Mucosa of descending colon (tissue), 3 donors: ENCODE measurements at regions not wholly inside any gene's neighbourhood (a gene's known extent, or its start where the extent isn't known, plus 50 kb on each side); places are given as distances from the start of the nearest gene placed in this dataset.

Source experiments
- ATAC-seq: fragments of 200-7000 bp; cut with Tn5 transposase; one replicate; pipeline ENCODE4 v1.9.1; 2020; ENCODE audit warnings: mild to moderate bottlenecking, moderate library complexity
- DNase-seq, 3 donors: peaks; one replicate each; pipeline ENCODE4 v3.0.0-alpha.2; 2020
- H3K36me3 ChIP-seq: fragments of 200-600 bp; one replicate; pipeline ENCODE4 v1.8.0; 2021; ENCODE audit warnings: low read depth, mild to moderate bottlenecking
- H3K4me1 ChIP-seq: fragments of 200-600 bp; one replicate; pipeline ENCODE4 v1.8.0; 2021; ENCODE audit warnings: low read depth, mild to moderate bottlenecking
- H3K4me3 ChIP-seq: fragments of 200-600 bp; one replicate; pipeline ENCODE4 v1.8.0; 2021; ENCODE audit warnings: mild to moderate bottlenecking
- H3K9me3 ChIP-seq: fragments of 200-600 bp; one replicate; pipeline ENCODE4 v1.8.0; 2021; ENCODE audit warnings: mild to moderate bottlenecking
- intact Hi-C, 2 donors: fragments of 100-400 bp; cut with DNase I in 1 of 2; cut with micrococcal nuclease in 1 of 2; formaldehyde crosslinking; loops; one replicate each; pipeline versions ENCODE4 v1.11.0 to v1.11.1; 2022; cut with DNase I, micrococcal nuclease
- TF ChIP-seq, protein P1 (sequence below): fragments of 200-600 bp; IDR thresholded peaks from one replicate; pipeline ENCODE4 v1.8.0; 2022; ENCODE audit warnings: antibody characterized with exemption, mild to moderate bottlenecking
- donor health status: DM: no; HTN: no; CAD: no; lungs with moderate emphysema.
- donor health status: DM: no; HTN: no; CAD: no.
- donor health status: DM: no; HTN: yes; CAD: no.

DNA sequence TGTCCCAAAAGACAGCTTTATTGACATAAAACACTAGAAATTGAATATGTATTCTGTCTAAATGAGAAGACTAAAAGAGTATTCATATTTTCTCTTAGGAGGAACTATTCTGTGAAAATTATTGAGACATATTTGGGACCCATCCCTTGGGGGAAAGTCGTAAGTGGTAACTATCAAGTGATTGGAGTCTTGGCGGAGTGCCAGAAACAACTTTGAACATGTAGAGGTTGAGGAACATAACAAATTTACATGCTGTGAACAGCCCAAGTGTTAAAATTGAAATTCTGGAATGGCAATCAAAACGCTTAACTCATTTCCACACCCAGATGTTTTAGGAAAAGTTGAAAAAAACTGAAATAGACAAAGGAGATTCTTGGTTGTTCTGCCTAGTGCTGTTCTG, 1034.6 kb downstream of the NSUN3 start:
- DNase-seq (peak in 1 of 3 donors; percentile 5), ATAC-seq (no peak)
- no peaks in the 10 kb centered on the region for H3K36me3 ChIP-seq
- TF ChIP-seq, protein P1, sequence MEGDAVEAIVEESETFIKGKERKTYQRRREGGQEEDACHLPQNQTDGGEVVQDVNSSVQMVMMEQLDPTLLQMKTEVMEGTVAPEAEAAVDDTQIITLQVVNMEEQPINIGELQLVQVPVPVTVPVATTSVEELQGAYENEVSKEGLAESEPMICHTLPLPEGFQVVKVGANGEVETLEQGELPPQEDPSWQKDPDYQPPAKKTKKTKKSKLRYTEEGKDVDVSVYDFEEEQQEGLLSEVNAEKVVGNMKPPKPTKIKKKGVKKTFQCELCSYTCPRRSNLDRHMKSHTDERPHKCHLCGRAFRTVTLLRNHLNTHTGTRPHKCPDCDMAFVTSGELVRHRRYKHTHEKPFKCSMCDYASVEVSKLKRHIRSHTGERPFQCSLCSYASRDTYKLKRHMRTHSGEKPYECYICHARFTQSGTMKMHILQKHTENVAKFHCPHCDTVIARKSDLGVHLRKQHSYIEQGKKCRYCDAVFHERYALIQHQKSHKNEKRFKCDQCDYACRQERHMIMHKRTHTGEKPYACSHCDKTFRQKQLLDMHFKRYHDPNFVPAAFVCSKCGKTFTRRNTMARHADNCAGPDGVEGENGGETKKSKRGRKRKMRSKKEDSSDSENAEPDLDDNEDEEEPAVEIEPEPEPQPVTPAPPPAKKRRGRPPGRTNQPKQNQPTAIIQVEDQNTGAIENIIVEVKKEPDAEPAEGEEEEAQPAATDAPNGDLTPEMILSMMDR = no peak
- H3K9me3 ChIP-seq = no peaks in the 10 kb centered on the region
- H3K4me1 ChIP-seq = no peaks in the 10 kb centered on the region
- H3K4me3 ChIP-seq = no peak overlapping the region
- intact Hi-C loops = no loop called here

DNA sequence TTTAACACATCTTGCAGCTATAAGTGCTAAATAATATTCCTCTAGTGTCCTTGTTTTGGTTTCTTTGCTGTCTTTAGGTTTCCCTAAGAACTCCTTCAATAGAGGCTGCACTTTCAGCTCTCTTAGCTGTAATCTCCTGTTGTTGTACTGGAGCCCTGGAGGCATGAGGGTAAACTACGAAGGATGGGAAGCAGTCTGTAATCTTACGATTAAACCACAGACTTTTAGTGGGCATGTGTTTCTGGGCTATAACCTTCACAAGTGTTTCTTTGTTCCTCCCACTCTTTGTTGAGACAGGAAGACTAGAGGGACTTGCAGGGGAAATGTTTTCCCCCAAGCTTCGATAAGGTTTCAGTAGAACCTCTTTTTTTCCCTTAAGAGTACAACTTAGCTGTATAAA, 1058.1 kb downstream of the NSUN3 start:
- intact Hi-C loops = no loop called here
- no peak for ATAC-seq
- Histone ChIP-seq H3K4me1 (no peaks in the 10 kb centered on the region), H3K36me3 (no peaks in the 10 kb centered on the region), H3K4me3 (no peak overlapping the region), H3K9me3 (no peaks in the 10 kb centered on the region)
- no peak for DNase-seq
- TF ChIP-seq, protein P1 = no peak

GRCh38 chr3:95123104-95123503, 1060.2 kb downstream of the NSUN3 start:
- DNase-seq = no peak
- no peaks in the 10 kb centered on the region for H3K36me3 ChIP-seq
- TF ChIP-seq, protein P1 = no peak
- intact Hi-C loops = no loop called here
- no peaks in the 10 kb centered on the region for H3K4me1 ChIP-seq
- ATAC-seq = no peak
- H3K4me3 ChIP-seq = no peak overlapping the region
- no peaks in the 10 kb centered on the region for H3K9me3 ChIP-seq

- H3K36me3 ChIP-seq = no peaks in the 10 kb centered on the region
- no peaks in the 10 kb centered on the region for H3K9me3 ChIP-seq
- no peak overlapping the region for H3K4me3 ChIP-seq
- ATAC-seq (no peak), DNase-seq (no peak)
- no peaks in the 10 kb centered on the region for H3K4me1 ChIP-seq
- intact Hi-C loops = no loop called here
- TF ChIP-seq, protein P1 = no peak
These were observed 1072.0 kb downstream of the NSUN3 start for GRCh38 chr3:95134693-95135413.

DNA sequence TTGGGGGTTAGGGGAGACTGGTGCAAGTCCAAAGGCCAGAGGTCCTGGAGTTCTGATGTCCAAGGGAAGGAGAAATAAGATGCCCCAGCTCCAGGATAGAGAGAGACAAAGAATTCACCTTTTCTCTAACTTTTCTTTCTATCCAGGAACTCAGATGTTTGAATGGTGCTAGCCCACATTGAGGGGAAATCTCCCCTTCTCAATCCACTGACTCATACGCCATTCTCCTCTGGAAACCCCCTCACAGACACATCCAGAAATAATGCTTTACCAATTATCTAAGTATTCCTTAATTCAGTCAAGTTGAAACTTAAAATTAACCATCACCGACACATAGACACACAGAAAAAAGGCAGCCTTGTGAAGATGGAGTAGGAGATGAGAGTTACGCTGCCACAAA, 1085.2 kb downstream of the NSUN3 start:
- H3K36me3 ChIP-seq = no peaks in the 10 kb centered on the region
- no peak overlapping the region for H3K4me3 ChIP-seq
- TF ChIP-seq, protein P1 = no peak
- no peak for ATAC-seq
- intact Hi-C loops = no loop called here
- no peaks in the 10 kb centered on the region for H3K4me1 ChIP-seq
- no peaks in the 10 kb centered on the region for H3K9me3 ChIP-seq
- DNase-seq = no peak

- H3K36me3 ChIP-seq = no peaks in the 10 kb centered on the region
- H3K4me3 ChIP-seq = no peak overlapping the region
- H3K9me3 ChIP-seq = no peaks in the 10 kb centered on the region
- H3K4me1 ChIP-seq = peaks cover 4% of the 10 kb centered on the region
- ATAC-seq (no peak), DNase-seq (no peak)
- TF ChIP-seq, protein P1 = no peak
- intact Hi-C loops = no loop called here
These were observed 1088.7 kb downstream of the NSUN3 start for GRCh38 chr3:95151590-95151989.
